ENCODE measurements at regions not wholly inside any gene's neighbourhood (a gene's known extent, or its start where the extent isn't known, plus 50 kb on each side); places are given as distances from the start of the nearest gene placed in this dataset.

- intact Hi-C loops (cut with DNase I; ENCODE audit: low total_unique reads) = no loop called here
Observed at GRCh38 chr1:72670902-72671301, 388.6 kb upstream of the NEGR1 start.

DNA sequence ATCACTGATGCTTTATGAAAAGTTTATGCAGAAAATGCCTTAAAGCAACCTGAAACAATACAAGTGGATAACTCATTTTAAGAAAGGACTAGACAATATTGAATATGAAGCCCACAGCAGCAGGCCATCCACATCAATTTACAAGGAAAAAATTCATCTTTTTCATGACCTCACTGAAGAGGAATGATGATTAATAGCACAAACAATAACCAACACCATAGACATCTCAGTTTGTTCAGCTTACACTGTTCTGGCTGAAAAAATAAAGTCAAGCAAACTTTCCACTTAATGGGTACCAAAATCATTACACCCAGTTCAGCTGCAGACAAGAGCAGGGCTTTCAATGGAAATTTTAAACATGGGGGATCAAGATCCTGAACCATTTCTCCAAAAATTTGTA, 380.6 kb upstream of the NEGR1 start:
- Histone ChIP-seq H3K27me3 (no peaks in the 10 kb centered on the region), H3K36me3 (ENCODE audit: low read depth, missing control alignments) (no peaks in the 10 kb centered on the region), H3K27ac (no peak overlapping the region), H3K9me3 (no peaks in the 10 kb centered on the region), H3K4me3 (no peak overlapping the region), H3K4me1 (no peaks in the 10 kb centered on the region)
- intact Hi-C loops (cut with DNase I; ENCODE audit: low total_unique reads) = no loop called here
- TF ChIP-seq POLR2A (IDR thresholded peaks at IDR 0.05) (no peak), CTCF (IDR thresholded peaks at IDR 0.05) (no peak)
- DNase-seq = no peak

More at GRCh38 chr1:72670902-72671301, 388.6 kb upstream of the NEGR1 start:
- no peaks in the 10 kb centered on the region for H3K4me1 ChIP-seq
- 87 to 92% methylated on average over 2 of the region's 2 CpGs for WGBS, 2 donors
- H3K4me3 ChIP-seq = no peak overlapping the region
- no peaks in the 10 kb centered on the region for H3K27me3 ChIP-seq
- DNase-seq = no peak
- TF ChIP-seq POLR2A (IDR thresholded peaks at IDR 0.05) = no peak
- TF ChIP-seq CTCF (IDR thresholded peaks at IDR 0.05) = no peak
- no peaks in the 10 kb centered on the region for H3K36me3 ChIP-seq (ENCODE audit: low read depth, missing control alignments)
- H3K27ac ChIP-seq = no peak overlapping the region
- H3K9me3 ChIP-seq = no peaks in the 10 kb centered on the region

DNA sequence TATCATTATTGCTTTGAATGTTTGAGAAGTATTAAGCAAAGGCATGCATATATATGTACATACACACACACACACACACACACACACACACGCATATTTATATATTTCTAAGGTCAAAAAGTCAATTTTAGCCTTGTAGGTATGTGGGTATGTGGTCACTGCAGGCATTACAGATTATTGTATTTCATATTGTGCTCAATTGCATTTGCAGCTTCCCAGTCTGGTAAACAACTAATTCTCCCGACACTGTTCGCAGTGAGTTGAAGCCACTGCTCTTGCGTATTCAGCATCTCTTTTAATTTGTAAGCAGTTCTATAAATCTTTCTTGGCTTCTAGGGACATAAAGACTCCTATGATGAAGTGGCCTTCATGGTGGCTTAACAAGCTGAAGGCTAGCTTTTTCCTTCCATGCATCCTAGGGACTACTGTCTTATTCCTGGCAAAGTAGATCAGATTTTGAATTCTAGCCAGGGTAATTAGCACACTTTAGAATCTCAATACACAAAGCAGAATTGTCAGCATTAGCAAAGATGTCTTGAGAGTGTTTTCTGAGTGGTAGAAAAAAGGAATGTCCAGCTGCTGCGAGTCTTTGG, 368.6 kb upstream of the NEGR1 start:
- WGBS, 2 donors = 70% methylated on average over 5 of the region's 5 CpGs

GRCh38 chr1:72649991-72650390, 367.7 kb upstream of the NEGR1 start:
- WGBS, 2 donors = 30 to 48% methylated on average over 3 of the region's 3 CpGs
- no peak for DNase-seq
- no peaks in the 10 kb centered on the region for H3K36me3 ChIP-seq (ENCODE audit: low read depth, missing control alignments)
- TF ChIP-seq CTCF (IDR thresholded peaks at IDR 0.05) = no peak
- peaks cover 4% of the 10 kb centered on the region for H3K4me1 ChIP-seq
- intact Hi-C loops (cut with DNase I; ENCODE audit: low total_unique reads) = no loop called here
- no peaks in the 10 kb centered on the region for H3K27me3 ChIP-seq
- no peak overlapping the region for H3K27ac ChIP-seq
- no peak overlapping the region for H3K4me3 ChIP-seq
- H3K9me3 ChIP-seq = no peaks in the 10 kb centered on the region

More for the DNA sequence above, 368.6 kb upstream of the NEGR1 start:
- no peak for DNase-seq
- intact Hi-C loops (cut with DNase I; ENCODE audit: low total_unique reads) = no loop called here
- H3K4me1 ChIP-seq = peaks cover 4% of the 10 kb centered on the region
- no peaks in the 10 kb centered on the region for H3K36me3 ChIP-seq (ENCODE audit: low read depth, missing control alignments)
- no peak overlapping the region for H3K27ac ChIP-seq
- H3K27me3 ChIP-seq = no peaks in the 10 kb centered on the region
- no peak overlapping the region for H3K4me3 ChIP-seq
- TF ChIP-seq POLR2A (IDR thresholded peaks at IDR 0.05) = no peak
- TF ChIP-seq CTCF (IDR thresholded peaks at IDR 0.05) = no peak
- H3K9me3 ChIP-seq = no peaks in the 10 kb centered on the region

- Histone ChIP-seq H3K9me3 (no peaks in the 10 kb centered on the region), H3K27ac (no peak overlapping the region), H3K36me3 (ENCODE audit: low read depth, missing control alignments) (no peaks in the 10 kb centered on the region), H3K27me3 (no peaks in the 10 kb centered on the region), H3K4me3 (no peak overlapping the region), H3K4me1 (peaks cover 4% of the 10 kb centered on the region)
- no peak for DNase-seq
- intact Hi-C loops (cut with DNase I; ENCODE audit: low total_unique reads) = no loop called here
- 74 to 79% methylated on average over 22 to 24 of the region's 24 CpGs for WGBS, 2 donors
- TF ChIP-seq POLR2A (IDR thresholded peaks at IDR 0.05) (no peak), CTCF (IDR thresholded peaks at IDR 0.05) (no peak)
Observed at GRCh38 chr1:72649211-72649888, 367.0 kb upstream of the NEGR1 start.

Measured in testis (tissue), 2 donors.